Activated naive CD4-positive, alpha-beta T cell treated with anti-CD3 and anti-CD28 coated beads for 36 hours (primary cell): ENCODE measurements at regions not wholly inside any gene's neighbourhood (a gene's known extent, or its start where the extent isn't known, plus 50 kb on each side); places are given as distances from the start of the nearest gene placed in this dataset.
A peak's percentile ranks its signal among the peaks of the same experiment; 100 is the strongest.

Experiments
- CTCF ChIA-PET: fragments of 350-600 bp; sonication (Branson Sonifier 250); formaldehyde crosslinking; loops from one replicate; lab custom pipeline; 2021; ENCODE audit warnings: antibody characterized with exemption; lab: Charles Lee
- DNase-seq: peaks from one replicate; pipeline ENCODE4 v3.0.0-alpha.2; 2020
- H3K27ac Mint-ChIP-seq: one replicate; pipeline ENCODE4 v1.8.0; 2021; ENCODE audit warnings: mild to moderate bottlenecking, mixed read lengths
- H3K27me3 Mint-ChIP-seq: one replicate; pipeline ENCODE4 v1.8.0; 2021; ENCODE audit warnings: low read depth, mixed read lengths
- H3K36me3 Mint-ChIP-seq: one replicate; pipeline ENCODE4 v1.8.0; 2021; ENCODE audit warnings: low read depth, mixed read lengths
- H3K4me1 Mint-ChIP-seq: one replicate; pipeline ENCODE4 v1.8.0; 2021; ENCODE audit warnings: low read depth, mixed read lengths
- H3K4me3 Mint-ChIP-seq: one replicate; pipeline ENCODE4 v1.8.0; 2021; ENCODE audit warnings: mild to moderate bottlenecking, moderate library complexity, mixed read lengths
- H3K9me3 Mint-ChIP-seq: one replicate; pipeline ENCODE4 v1.8.0; 2021; ENCODE audit warnings: mixed read lengths
- intact Hi-C: fragments of 100-400 bp; cut with micrococcal nuclease; formaldehyde crosslinking; loops from one replicate; pipeline ENCODE4 v1.15.1; 2023

GRCh38 chr2:64838817-64839216 lies 150.4 kb upstream of the SLC1A4 start:
- Mint-ChIP-seq H3K4me3 (no peak overlapping the region), H3K9me3 (no peaks in the 10 kb centered on the region), H3K4me1 (peaks cover 10% of the 10 kb centered on the region), H3K27me3 (peaks cover under 1% of the 10 kb centered on the region), H3K36me3 (no peaks in the 10 kb centered on the region), H3K27ac (no peak overlapping the region)
- DNase-seq, result no peak
- intact Hi-C loops, result no loop called here
- CTCF ChIA-PET, result interaction anchor here (2.2 kb wide), 1 partner anchor 189 kb away, joined by 5 read pairs; no protein-coding TSS in a partner anchor

- CTCF ChIA-PET, result interaction anchor here (1.0 to 2.2 kb wide), 5 partner anchors 8 to 193 kb away, joined by 3 to 8 read pairs (median 5); no protein-coding TSS in a partner anchor
- Mint-ChIP-seq H3K4me1 (peaks cover 10% of the 10 kb centered on the region), H3K4me3 (no peak overlapping the region), H3K9me3 (no peaks in the 10 kb centered on the region), H3K27ac (no peak overlapping the region), H3K27me3 (no peaks in the 10 kb centered on the region), H3K36me3 (no peaks in the 10 kb centered on the region)
- intact Hi-C loops, result no loop called here
- peak; percentile 53 for DNase-seq
Measured at GRCh38 chr2:64839844-64840243, 149.4 kb upstream of the SLC1A4 start.

- Mint-ChIP-seq H3K9me3 (no peaks in the 10 kb centered on the region), H3K36me3 (no peaks in the 10 kb centered on the region), H3K27ac (no peak overlapping the region), H3K4me3 (no peak overlapping the region), H3K27me3 (no peaks in the 10 kb centered on the region), H3K4me1 (peaks cover 10% of the 10 kb centered on the region)
- CTCF ChIA-PET, result interaction anchor here (1.1 to 2.2 kb wide), 5 partner anchors 9 to 191 kb away, joined by 3 to 8 read pairs (median 5); no protein-coding TSS in a partner anchor
- intact Hi-C loops, result no loop called here
- DNase-seq, result no peak
Measured at GRCh38 chr2:64840426-64840881, 148.7 kb upstream of the SLC1A4 start.

- H3K27me3 Mint-ChIP-seq, result no peaks in the 10 kb centered on the region
- H3K27ac Mint-ChIP-seq, result no peak overlapping the region
- no peaks in the 10 kb centered on the region for H3K9me3 Mint-ChIP-seq
- H3K4me1 Mint-ChIP-seq, result peaks cover 10% of the 10 kb centered on the region
- CTCF ChIA-PET, result interaction anchor here (0.6 to 1.3 kb wide), 5 partner anchors 26 to 201 kb away, joined by 3 to 4 read pairs (median 4); no protein-coding TSS in a partner anchor
- intact Hi-C loops, result no loop called here
- no peak overlapping the region for H3K4me3 Mint-ChIP-seq
- DNase-seq, result no peak
- H3K36me3 Mint-ChIP-seq, result no peaks in the 10 kb centered on the region
Measured at GRCh38 chr2:64841461-64841860, 147.7 kb upstream of the SLC1A4 start.

GRCh38 chr2:64842030-64842429 lies 147.2 kb upstream of the SLC1A4 start:
- H3K36me3 Mint-ChIP-seq, result no peaks in the 10 kb centered on the region
- no peak overlapping the region for H3K4me3 Mint-ChIP-seq
- no peaks in the 10 kb centered on the region for H3K27me3 Mint-ChIP-seq
- H3K27ac Mint-ChIP-seq, result no peak overlapping the region
- intact Hi-C loops, result no loop called here
- CTCF ChIA-PET, result interaction anchor here (0.6 to 1.2 kb wide), 3 partner anchors 25 to 202 kb away, joined by 4 read pairs; no protein-coding TSS in a partner anchor
- no peaks in the 10 kb centered on the region for H3K9me3 Mint-ChIP-seq
- DNase-seq, result no peak
- peaks cover 10% of the 10 kb centered on the region for H3K4me1 Mint-ChIP-seq

- no peak overlapping the region for H3K4me3 Mint-ChIP-seq
- no peaks in the 10 kb centered on the region for H3K27me3 Mint-ChIP-seq
- CTCF ChIA-PET, result interaction anchor here (0.8 kb wide), 1 partner anchor 200 kb away, joined by 3 read pairs; no protein-coding TSS in a partner anchor
- no peak for DNase-seq
- peaks cover 7% of the 10 kb centered on the region for H3K4me1 Mint-ChIP-seq
- no peaks in the 10 kb centered on the region for H3K36me3 Mint-ChIP-seq
- intact Hi-C loops, result no loop called here
- H3K27ac Mint-ChIP-seq, result no peak overlapping the region
- no peaks in the 10 kb centered on the region for H3K9me3 Mint-ChIP-seq
Measured at GRCh38 chr2:64844087-64844486, 145.1 kb upstream of the SLC1A4 start.

- Mint-ChIP-seq H3K4me1 (no peaks in the 10 kb centered on the region), H3K36me3 (no peaks in the 10 kb centered on the region), H3K27me3 (no peaks in the 10 kb centered on the region), H3K4me3 (no peak overlapping the region), H3K27ac (no peak overlapping the region), H3K9me3 (no peaks in the 10 kb centered on the region)
- CTCF ChIA-PET, result interaction anchor here (0.6 to 1.0 kb wide), 3 partner anchors 137 to 323 kb away, joined by 3 to 4 read pairs (median 4); no protein-coding TSS in a partner anchor
- intact Hi-C loops, result no loop called here
- no peak for DNase-seq
Measured at GRCh38 chr2:64845273-64845905, 143.8 kb upstream of the SLC1A4 start.

GRCh38 chr2:64846177-64846576 lies 143.0 kb upstream of the SLC1A4 start:
- Mint-ChIP-seq H3K27ac (no peak overlapping the region), H3K4me1 (no peaks in the 10 kb centered on the region), H3K36me3 (no peaks in the 10 kb centered on the region), H3K9me3 (no peaks in the 10 kb centered on the region), H3K27me3 (no peaks in the 10 kb centered on the region), H3K4me3 (no peak overlapping the region)
- CTCF ChIA-PET, result interaction anchor here (0.6 to 1.0 kb wide), 2 partner anchors 195 to 324 kb away, joined by 3 to 4 read pairs; no protein-coding TSS in a partner anchor
- no peak for DNase-seq
- intact Hi-C loops, result no loop called here

GRCh38 chr2:64847930-64848329 lies 141.3 kb upstream of the SLC1A4 start:
- DNase-seq, result no peak
- Mint-ChIP-seq H3K4me3 (no peak overlapping the region), H3K9me3 (no peaks in the 10 kb centered on the region), H3K36me3 (no peaks in the 10 kb centered on the region), H3K27me3 (no peaks in the 10 kb centered on the region), H3K27ac (no peak overlapping the region), H3K4me1 (no peaks in the 10 kb centered on the region)
- CTCF ChIA-PET, result interaction anchor here (0.6 to 1.2 kb wide), 2 partner anchors 46 to 201 kb away, joined by 3 to 5 read pairs; no protein-coding TSS in a partner anchor
- intact Hi-C loops, result no loop called here

GRCh38 chr2:64848363-64848762 lies 140.8 kb upstream of the SLC1A4 start:
- H3K4me3 Mint-ChIP-seq, result no peak overlapping the region
- intact Hi-C loops, result no loop called here
- no peaks in the 10 kb centered on the region for H3K4me1 Mint-ChIP-seq
- H3K9me3 Mint-ChIP-seq, result no peaks in the 10 kb centered on the region
- H3K27ac Mint-ChIP-seq, result no peak overlapping the region
- DNase-seq, result no peak
- no peaks in the 10 kb centered on the region for H3K27me3 Mint-ChIP-seq
- CTCF ChIA-PET, result interaction anchor here (0.7 kb wide), 1 partner anchor 329 kb away, joined by 3 read pairs; no protein-coding TSS in a partner anchor
- H3K36me3 Mint-ChIP-seq, result no peaks in the 10 kb centered on the region

- intact Hi-C loops, result no loop called here
- H3K27ac Mint-ChIP-seq, result no peak overlapping the region
- no peak overlapping the region for H3K4me3 Mint-ChIP-seq
- CTCF ChIA-PET, result interaction anchor here (0.7 kb wide), 1 partner anchor 330 kb away, joined by 3 read pairs; no protein-coding TSS in a partner anchor
- no peaks in the 10 kb centered on the region for H3K27me3 Mint-ChIP-seq
- H3K36me3 Mint-ChIP-seq, result no peaks in the 10 kb centered on the region
- DNase-seq, result no peak
- no peaks in the 10 kb centered on the region for H3K9me3 Mint-ChIP-seq
- no peaks in the 10 kb centered on the region for H3K4me1 Mint-ChIP-seq
Measured at GRCh38 chr2:64848945-64849344, 140.3 kb upstream of the SLC1A4 start.

- no peak overlapping the region for H3K4me3 Mint-ChIP-seq
- H3K4me1 Mint-ChIP-seq, result peaks cover 4% of the 10 kb centered on the region
- no peak for DNase-seq
- H3K36me3 Mint-ChIP-seq, result no peaks in the 10 kb centered on the region
- no peaks in the 10 kb centered on the region for H3K27me3 Mint-ChIP-seq
- CTCF ChIA-PET, result interaction anchor here (0.6 to 1.5 kb wide), 4 partner anchors 11 to 185 kb away, joined by 3 to 8 read pairs (median 4); no protein-coding TSS in a partner anchor
- no peak overlapping the region for H3K27ac Mint-ChIP-seq
- no peaks in the 10 kb centered on the region for H3K9me3 Mint-ChIP-seq
- intact Hi-C loops, result no loop called here
Measured at GRCh38 chr2:64850642-64851041, 138.6 kb upstream of the SLC1A4 start.
